Uterus (tissue), 2 donors: ENCODE measurements at regions not wholly inside any gene's neighbourhood (a gene's known extent, or its start where the extent isn't known, plus 50 kb on each side); places are given as distances from the start of the nearest gene placed in this dataset.

Experiments used
- POLR2A ChIP-seq, 2 donors: fragments of 450-650 bp; IDR thresholded peaks; one replicate each; pipeline ENCODE4 v1.6.1; 2016; ENCODE audit warnings: antibody characterized with exemption in 2 of 2, mild to moderate bottlenecking in 1 of 2, moderate library complexity in 1 of 2
- TF ChIP-seq, protein P1 (sequence below), 4 experiments: fragments of 200-600 bp in 2 of 4; fragments of 450-650 bp in 2 of 4; sonication (generic) in 2 of 4; IDR thresholded peaks; one replicate each; pipeline ENCODE4 v1.5.1; 2016 to 2019; ENCODE audit warnings: antibody characterized with exemption in 4 of 4, mild to moderate bottlenecking in 2 of 4, moderate library complexity in 1 of 4

DNA sequence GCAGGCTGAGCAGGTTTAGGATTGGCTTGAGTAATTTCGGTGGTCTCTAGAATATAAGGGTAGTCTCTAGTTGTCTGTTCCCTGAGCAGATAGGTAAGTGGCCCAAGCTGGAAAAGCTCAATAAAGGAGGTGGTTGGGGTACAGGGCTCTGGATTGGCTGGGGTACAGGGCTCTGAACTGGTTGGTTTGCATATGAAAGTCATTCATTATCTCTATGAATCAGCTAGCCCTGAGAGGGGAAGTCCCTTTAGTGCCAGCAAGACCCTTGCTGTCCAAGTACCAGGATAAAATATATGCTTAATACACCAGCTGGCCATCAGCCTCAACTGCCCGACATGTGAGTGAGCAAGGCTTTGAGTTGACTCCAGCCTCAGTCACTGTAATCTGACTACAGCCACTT is 93.0 kb downstream of the ZBTB18 start:
- TF ChIP-seq, protein P1, sequence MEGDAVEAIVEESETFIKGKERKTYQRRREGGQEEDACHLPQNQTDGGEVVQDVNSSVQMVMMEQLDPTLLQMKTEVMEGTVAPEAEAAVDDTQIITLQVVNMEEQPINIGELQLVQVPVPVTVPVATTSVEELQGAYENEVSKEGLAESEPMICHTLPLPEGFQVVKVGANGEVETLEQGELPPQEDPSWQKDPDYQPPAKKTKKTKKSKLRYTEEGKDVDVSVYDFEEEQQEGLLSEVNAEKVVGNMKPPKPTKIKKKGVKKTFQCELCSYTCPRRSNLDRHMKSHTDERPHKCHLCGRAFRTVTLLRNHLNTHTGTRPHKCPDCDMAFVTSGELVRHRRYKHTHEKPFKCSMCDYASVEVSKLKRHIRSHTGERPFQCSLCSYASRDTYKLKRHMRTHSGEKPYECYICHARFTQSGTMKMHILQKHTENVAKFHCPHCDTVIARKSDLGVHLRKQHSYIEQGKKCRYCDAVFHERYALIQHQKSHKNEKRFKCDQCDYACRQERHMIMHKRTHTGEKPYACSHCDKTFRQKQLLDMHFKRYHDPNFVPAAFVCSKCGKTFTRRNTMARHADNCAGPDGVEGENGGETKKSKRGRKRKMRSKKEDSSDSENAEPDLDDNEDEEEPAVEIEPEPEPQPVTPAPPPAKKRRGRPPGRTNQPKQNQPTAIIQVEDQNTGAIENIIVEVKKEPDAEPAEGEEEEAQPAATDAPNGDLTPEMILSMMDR (IDR thresholded peaks at IDR 0.05), result no peak
- no peak for TF ChIP-seq POLR2A (IDR thresholded peaks at IDR 0.05)
